RWPE2 (cell line): ENCODE measurements at regions not wholly inside any gene's neighbourhood (a gene's known extent, or its start where the extent isn't known, plus 50 kb on each side); places are given as distances from the start of the nearest gene placed in this dataset.

ENCODE experiments used
- ATAC-seq: fragments of 200-7000 bp; cut with Tn5 transposase; 3 replicates; pipeline ENCODE4 v1.9.1; 2021; ENCODE audit warnings: low read depth
- DNase-seq: peaks from one replicate; pipeline ENCODE4 v3.0.0-alpha.2; 2020; ENCODE audit warnings: low spot score
- H3K27ac ChIP-seq: fragments of 450-650 bp; 2 replicates; pipeline ENCODE4 v1.5.1; 2017; ENCODE audit warnings: mild to moderate bottlenecking; ENCODE audit not compliant: poor library complexity, severe bottlenecking
- H3K27me3 ChIP-seq: fragments of 250-450 bp; sonication (Bioruptor Pico); 2 replicates; pipeline ENCODE4 v1.5.1; 2021; ENCODE audit warnings: mild to moderate bottlenecking, moderate library complexity; ENCODE audit not compliant: insufficient read depth, poor library complexity, severe bottlenecking
- H3K36me3 ChIP-seq: fragments of 250-450 bp; sonication (Bioruptor Pico); 2 replicates; pipeline ENCODE4 v1.5.1; 2020; ENCODE audit warnings: low read depth, mild to moderate bottlenecking, moderate library complexity
- H3K4me1 ChIP-seq: fragments of 250-450 bp; sonication (Bioruptor Pico); 2 replicates; pipeline ENCODE4 v1.5.1; 2021; ENCODE audit warnings: mild to moderate bottlenecking, moderate library complexity; ENCODE audit not compliant: insufficient read depth, poor library complexity, severe bottlenecking
- H3K4me3 ChIP-seq: fragments of 250-450 bp; sonication (Bioruptor Pico); 2 replicates; pipeline ENCODE4 v1.5.1; 2021; ENCODE audit warnings: mild to moderate bottlenecking, moderate library complexity; ENCODE audit not compliant: severe bottlenecking
- H3K9me3 ChIP-seq: fragments of 250-450 bp; sonication (Bioruptor Pico); 2 replicates; pipeline ENCODE4 v1.5.1; 2021; ENCODE audit warnings: mild to moderate bottlenecking, moderate library complexity; ENCODE audit not compliant: severe bottlenecking
- CTCF ChIP-seq: fragments of 450-650 bp; IDR thresholded peaks from one replicate; pipeline ENCODE4 v1.5.1; 2017; ENCODE audit warnings: mild to moderate bottlenecking, moderate library complexity; ENCODE audit not compliant: poor library complexity, severe bottlenecking

- TF ChIP-seq CTCF: no peak
- no peak overlapping the region for H3K27ac ChIP-seq
These were observed 251.4 kb upstream of the ROPN1 start for GRCh38 chr3:124243177-124243859.

GRCh38 chr3:124246376-124246775 is 254.5 kb upstream of the ROPN1 start:
- DNase-seq (no peak), ATAC-seq (no peak)
- no peaks in the 10 kb centered on the region for H3K9me3 ChIP-seq
- TF ChIP-seq CTCF: no peak
- H3K4me1 ChIP-seq: peaks cover 10% of the 10 kb centered on the region
- H3K36me3 ChIP-seq: no peaks in the 10 kb centered on the region
- no peak overlapping the region for H3K4me3 ChIP-seq
- no peak overlapping the region for H3K27ac ChIP-seq
- no peaks in the 10 kb centered on the region for H3K27me3 ChIP-seq

More at GRCh38 chr3:124243177-124243859, 251.4 kb upstream of the ROPN1 start:
- H3K36me3 ChIP-seq: no peaks in the 10 kb centered on the region
- no peaks in the 10 kb centered on the region for H3K27me3 ChIP-seq
- DNase-seq (no peak), ATAC-seq (no peak)
- H3K4me1 ChIP-seq: peaks cover 2% of the 10 kb centered on the region
- H3K9me3 ChIP-seq: no peaks in the 10 kb centered on the region
- H3K4me3 ChIP-seq: no peak overlapping the region

- Histone ChIP-seq H3K27ac (no peak overlapping the region), H3K36me3 (no peaks in the 10 kb centered on the region), H3K4me3 (no peak overlapping the region), H3K27me3 (no peaks in the 10 kb centered on the region), H3K9me3 (no peaks in the 10 kb centered on the region), H3K4me1 (peaks cover 10% of the 10 kb centered on the region)
- TF ChIP-seq CTCF: peak; percentile 49
- DNase-seq: no peak
- ATAC-seq: no peak
These were observed 255.0 kb upstream of the ROPN1 start for GRCh38 chr3:124246949-124247348.

GRCh38 chr3:124248471-124249028 is 256.6 kb upstream of the ROPN1 start:
- peak overlapping the region; percentile 36 for H3K27ac ChIP-seq
- no peaks in the 10 kb centered on the region for H3K9me3 ChIP-seq
- H3K27me3 ChIP-seq: no peaks in the 10 kb centered on the region
- no peak overlapping the region for H3K4me3 ChIP-seq
- no peak for TF ChIP-seq CTCF
- DNase-seq: no peak
- H3K4me1 ChIP-seq: peaks cover 10% of the 10 kb centered on the region
- no peaks in the 10 kb centered on the region for H3K36me3 ChIP-seq
- ATAC-seq: peak; percentile 48; the same call in 2 of the 3 replicates

GRCh38 chr3:124249038-124249437 is 257.1 kb upstream of the ROPN1 start:
- H3K4me1 ChIP-seq: peaks cover 10% of the 10 kb centered on the region
- H3K27me3 ChIP-seq: no peaks in the 10 kb centered on the region
- no peaks in the 10 kb centered on the region for H3K9me3 ChIP-seq
- no peak for ATAC-seq
- peak overlapping the region; percentile 36 for H3K27ac ChIP-seq
- DNase-seq: no peak
- no peaks in the 10 kb centered on the region for H3K36me3 ChIP-seq
- TF ChIP-seq CTCF: no peak
- no peak overlapping the region for H3K4me3 ChIP-seq
